Suprapubic skin (tissue), 4 donors: ENCODE measurements at regions not wholly inside any gene's neighbourhood (a gene's known extent, or its start where the extent isn't known, plus 50 kb on each side); places are given as distances from the start of the nearest gene placed in this dataset.

Experiments
- EP300 ChIP-seq: sonication (generic); formaldehyde crosslinking; IDR thresholded peaks from one replicate; pipeline ENCODE4 v1.6.1; 2017; ENCODE audit warnings: antibody characterized with exemption
- POLR2A ChIP-seq, 2 donors: fragments of 450-650 bp; IDR thresholded peaks; one replicate each; pipeline ENCODE4 v1.6.1; 2017; ENCODE audit warnings: antibody characterized with exemption in 2 of 2, mild to moderate bottlenecking in 2 of 2, moderate library complexity in 2 of 2
- POLR2AphosphoS5 ChIP-seq, 3 donors: sonication (generic); formaldehyde crosslinking; IDR thresholded peaks; one replicate each; pipeline ENCODE4 v1.6.1; 2017; ENCODE audit warnings: antibody characterized with exemption in 3 of 3
- TF ChIP-seq, protein P1 (sequence below), 2 donors: fragments of 200-600 bp in 1 of 2; fragments of 450-650 bp in 1 of 2; sonication (generic) in 1 of 2; IDR thresholded peaks; one replicate each; pipeline ENCODE4 v1.5.1; 2016 to 2019; ENCODE audit warnings: antibody characterized with exemption in 2 of 2, mild to moderate bottlenecking in 1 of 2, moderate library complexity in 1 of 2

GRCh38 chr14:71165121-71166031, 258.1 kb downstream of the PCNX1 start:
- TF ChIP-seq, protein P1, sequence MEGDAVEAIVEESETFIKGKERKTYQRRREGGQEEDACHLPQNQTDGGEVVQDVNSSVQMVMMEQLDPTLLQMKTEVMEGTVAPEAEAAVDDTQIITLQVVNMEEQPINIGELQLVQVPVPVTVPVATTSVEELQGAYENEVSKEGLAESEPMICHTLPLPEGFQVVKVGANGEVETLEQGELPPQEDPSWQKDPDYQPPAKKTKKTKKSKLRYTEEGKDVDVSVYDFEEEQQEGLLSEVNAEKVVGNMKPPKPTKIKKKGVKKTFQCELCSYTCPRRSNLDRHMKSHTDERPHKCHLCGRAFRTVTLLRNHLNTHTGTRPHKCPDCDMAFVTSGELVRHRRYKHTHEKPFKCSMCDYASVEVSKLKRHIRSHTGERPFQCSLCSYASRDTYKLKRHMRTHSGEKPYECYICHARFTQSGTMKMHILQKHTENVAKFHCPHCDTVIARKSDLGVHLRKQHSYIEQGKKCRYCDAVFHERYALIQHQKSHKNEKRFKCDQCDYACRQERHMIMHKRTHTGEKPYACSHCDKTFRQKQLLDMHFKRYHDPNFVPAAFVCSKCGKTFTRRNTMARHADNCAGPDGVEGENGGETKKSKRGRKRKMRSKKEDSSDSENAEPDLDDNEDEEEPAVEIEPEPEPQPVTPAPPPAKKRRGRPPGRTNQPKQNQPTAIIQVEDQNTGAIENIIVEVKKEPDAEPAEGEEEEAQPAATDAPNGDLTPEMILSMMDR (IDR thresholded peaks at IDR 0.05) = no peak
- no peak for TF ChIP-seq POLR2A (IDR thresholded peaks at IDR 0.05)
- TF ChIP-seq POLR2AphosphoS5 (IDR thresholded peaks at IDR 0.05) = no peak
- no peak for TF ChIP-seq EP300
